ENCODE measurements at regions not wholly inside any gene's neighbourhood (a gene's known extent, or its start where the extent isn't known, plus 50 kb on each side); places are given as distances from the start of the nearest gene placed in this dataset.

DNA sequence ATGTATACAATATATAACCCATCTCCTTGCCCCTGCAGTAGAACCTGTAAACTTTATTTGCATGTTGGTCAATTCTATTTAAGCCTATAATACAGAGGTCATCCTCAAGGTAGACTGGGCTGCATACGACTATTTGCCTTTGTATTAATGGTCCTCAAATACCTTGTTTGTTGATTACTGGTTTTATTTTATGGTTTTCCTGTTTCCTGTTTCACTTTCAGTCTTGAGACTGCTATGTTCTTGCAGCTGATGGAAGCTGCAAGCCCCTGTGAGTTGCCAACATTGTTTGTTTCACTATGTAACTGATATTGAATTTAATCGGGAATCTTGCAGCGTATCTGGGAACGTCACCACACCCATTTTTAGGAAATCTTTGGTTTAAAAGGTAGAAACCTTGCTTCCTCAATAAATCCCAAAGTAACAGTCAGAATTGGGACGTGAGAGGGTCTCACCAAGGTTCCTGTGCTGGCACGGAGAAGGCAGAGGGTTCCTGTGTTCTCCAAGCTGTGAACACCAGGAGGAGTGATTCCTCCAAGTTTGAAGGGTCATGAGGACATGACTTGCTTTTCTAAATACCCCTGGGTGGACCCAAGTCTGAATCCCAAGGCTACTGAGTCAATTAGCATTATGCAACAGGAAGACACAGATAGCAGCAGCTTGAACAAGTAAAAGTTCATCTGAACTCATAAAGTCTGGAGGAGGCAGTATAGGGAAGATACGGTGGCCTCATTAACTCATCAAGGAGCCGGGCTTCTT is 110.6 kb upstream of the PNPLA4 start:
- DNase-seq (ENCODE audit: low read depth in 2 of 2): peak in 1 of 2 donors; percentile 25
- H3K4me1 ChIP-seq (ENCODE audit: control insufficient read depth, extremely low read depth, insufficient read depth, low read length): no peaks in the 10 kb centered on the region
- H2AFZ ChIP-seq (ENCODE audit: low read length): no peak overlapping the region
- no peaks in the 10 kb centered on the region for H3K9me3 ChIP-seq (ENCODE audit: control insufficient read depth, insufficient read depth, low read depth, low read length)
- TF ChIP-seq, protein P1, sequence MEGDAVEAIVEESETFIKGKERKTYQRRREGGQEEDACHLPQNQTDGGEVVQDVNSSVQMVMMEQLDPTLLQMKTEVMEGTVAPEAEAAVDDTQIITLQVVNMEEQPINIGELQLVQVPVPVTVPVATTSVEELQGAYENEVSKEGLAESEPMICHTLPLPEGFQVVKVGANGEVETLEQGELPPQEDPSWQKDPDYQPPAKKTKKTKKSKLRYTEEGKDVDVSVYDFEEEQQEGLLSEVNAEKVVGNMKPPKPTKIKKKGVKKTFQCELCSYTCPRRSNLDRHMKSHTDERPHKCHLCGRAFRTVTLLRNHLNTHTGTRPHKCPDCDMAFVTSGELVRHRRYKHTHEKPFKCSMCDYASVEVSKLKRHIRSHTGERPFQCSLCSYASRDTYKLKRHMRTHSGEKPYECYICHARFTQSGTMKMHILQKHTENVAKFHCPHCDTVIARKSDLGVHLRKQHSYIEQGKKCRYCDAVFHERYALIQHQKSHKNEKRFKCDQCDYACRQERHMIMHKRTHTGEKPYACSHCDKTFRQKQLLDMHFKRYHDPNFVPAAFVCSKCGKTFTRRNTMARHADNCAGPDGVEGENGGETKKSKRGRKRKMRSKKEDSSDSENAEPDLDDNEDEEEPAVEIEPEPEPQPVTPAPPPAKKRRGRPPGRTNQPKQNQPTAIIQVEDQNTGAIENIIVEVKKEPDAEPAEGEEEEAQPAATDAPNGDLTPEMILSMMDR (conservative IDR thresholded peaks at IDR 0.05 in 1 of 2, IDR thresholded peaks at IDR 0.05 in 1 of 2; ENCODE audit: low read depth in 1 of 2, low read length in 2 of 2): no peak
- TF ChIP-seq EZH2 (IDR thresholded peaks at IDR 0.05; ENCODE audit: low read length, missing control alignments): no peak
- H3K4me2 ChIP-seq (ENCODE audit: extremely low read depth, insufficient read depth, low read length): no peak overlapping the region
- no peaks in the 10 kb centered on the region for H3K79me2 ChIP-seq (ENCODE audit: control insufficient read depth, insufficient read depth, low read length)
- H3K36me3 ChIP-seq (ENCODE audit: control insufficient read depth, insufficient read depth, low read length): no peaks in the 10 kb centered on the region
- H3K27ac ChIP-seq (ENCODE audit: insufficient read depth, low read length): no peak overlapping the region
- H3K9ac ChIP-seq (ENCODE audit: insufficient read depth, low read length): no peak overlapping the region
- H4K20me1 ChIP-seq (ENCODE audit: control insufficient read depth, extremely low read depth, insufficient read depth, low read length): no peaks in the 10 kb centered on the region
- H3K4me3 ChIP-seq (replicated peaks in 1 of 4; ENCODE audit: control extremely low read depth in 1 of 4, insufficient read depth in 1 of 4, low read depth in 3 of 4, low read length in 4 of 4): no peak overlapping the region
- no peaks in the 10 kb centered on the region for H3K27me3 ChIP-seq (ENCODE audit: control insufficient read depth, insufficient read depth, low read length)

DNA sequence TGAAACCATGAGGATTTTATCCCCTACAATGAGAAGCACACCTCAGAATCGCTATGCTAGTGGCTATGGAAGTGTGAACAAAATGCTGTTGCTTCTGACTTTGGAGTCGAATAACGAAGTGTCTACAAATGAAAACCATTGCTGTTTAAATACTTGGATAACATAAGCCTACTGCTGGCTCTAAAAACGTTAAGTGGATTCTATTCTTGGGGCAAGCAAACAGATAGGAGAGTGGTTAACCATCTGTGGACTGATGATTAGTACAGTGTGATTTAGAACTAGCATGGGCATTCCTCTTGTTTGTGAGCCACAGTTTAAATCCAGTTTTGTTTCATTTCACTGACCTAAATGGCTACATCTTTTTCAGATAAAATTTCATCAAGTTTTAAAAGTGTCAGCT is 109.7 kb upstream of the PNPLA4 start:
- no peak overlapping the region for H3K4me3 ChIP-seq (replicated peaks in 1 of 4; ENCODE audit: control extremely low read depth in 1 of 4, insufficient read depth in 1 of 4, low read depth in 3 of 4, low read length in 4 of 4)
- H4K20me1 ChIP-seq (ENCODE audit: control insufficient read depth, extremely low read depth, insufficient read depth, low read length): no peaks in the 10 kb centered on the region
- TF ChIP-seq EZH2 (IDR thresholded peaks at IDR 0.05; ENCODE audit: low read length, missing control alignments): no peak
- TF ChIP-seq, protein P1 (conservative IDR thresholded peaks at IDR 0.05 in 1 of 2, IDR thresholded peaks at IDR 0.05 in 1 of 2; ENCODE audit: low read depth in 1 of 2, low read length in 2 of 2): no peak
- no peaks in the 10 kb centered on the region for H3K9me3 ChIP-seq (ENCODE audit: control insufficient read depth, insufficient read depth, low read depth, low read length)
- H3K9ac ChIP-seq (ENCODE audit: insufficient read depth, low read length): no peak overlapping the region
- H3K27ac ChIP-seq (ENCODE audit: insufficient read depth, low read length): no peak overlapping the region
- H2AFZ ChIP-seq (ENCODE audit: low read length): no peak overlapping the region
- no peak for DNase-seq (ENCODE audit: low read depth in 2 of 2)
- H3K79me2 ChIP-seq (ENCODE audit: control insufficient read depth, insufficient read depth, low read length): no peaks in the 10 kb centered on the region
- H3K4me1 ChIP-seq (ENCODE audit: control insufficient read depth, extremely low read depth, insufficient read depth, low read length): no peaks in the 10 kb centered on the region
- no peaks in the 10 kb centered on the region for H3K27me3 ChIP-seq (ENCODE audit: control insufficient read depth, insufficient read depth, low read length)
- no peak overlapping the region for H3K4me2 ChIP-seq (ENCODE audit: extremely low read depth, insufficient read depth, low read length)
- no peaks in the 10 kb centered on the region for H3K36me3 ChIP-seq (ENCODE audit: control insufficient read depth, insufficient read depth, low read length)

DNA sequence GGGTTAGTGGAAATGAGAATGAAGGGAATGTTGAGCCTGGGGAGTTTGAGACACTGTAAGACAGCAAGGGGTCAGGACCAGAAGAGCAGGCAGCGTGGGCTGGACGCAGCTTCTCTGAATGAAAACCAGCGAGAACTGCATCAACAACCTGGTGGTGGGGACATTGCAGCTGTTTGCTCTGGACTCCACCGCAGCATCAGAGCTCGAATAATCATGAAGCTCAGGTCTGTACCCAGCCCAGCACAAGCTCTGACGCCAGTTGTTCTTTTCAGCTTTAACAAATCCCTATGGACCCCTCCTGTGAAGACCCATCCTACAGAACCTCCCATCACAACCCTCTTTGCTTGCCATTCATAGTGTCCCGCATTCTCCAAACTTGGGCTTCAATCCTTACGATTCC is 106.8 kb upstream of the PNPLA4 start:
- Histone ChIP-seq H4K20me1 (ENCODE audit: control insufficient read depth, extremely low read depth, insufficient read depth, low read length) (no peaks in the 10 kb centered on the region), H3K4me2 (ENCODE audit: extremely low read depth, insufficient read depth, low read length) (no peak overlapping the region), H3K27ac (ENCODE audit: insufficient read depth, low read length) (no peak overlapping the region), H3K4me3 (replicated peaks in 1 of 4; ENCODE audit: control extremely low read depth in 1 of 4, insufficient read depth in 1 of 4, low read depth in 3 of 4, low read length in 4 of 4) (no peak overlapping the region), H3K9me3 (ENCODE audit: control insufficient read depth, insufficient read depth, low read depth, low read length) (no peaks in the 10 kb centered on the region), H2AFZ (ENCODE audit: low read length) (no peak overlapping the region), H3K79me2 (ENCODE audit: control insufficient read depth, insufficient read depth, low read length) (no peaks in the 10 kb centered on the region), H3K27me3 (ENCODE audit: control insufficient read depth, insufficient read depth, low read length) (no peaks in the 10 kb centered on the region), H3K4me1 (ENCODE audit: control insufficient read depth, extremely low read depth, insufficient read depth, low read length) (no peaks in the 10 kb centered on the region), H3K9ac (ENCODE audit: insufficient read depth, low read length) (no peak overlapping the region), H3K36me3 (ENCODE audit: control insufficient read depth, insufficient read depth, low read length) (no peaks in the 10 kb centered on the region)
- TF ChIP-seq, protein P1 (conservative IDR thresholded peaks at IDR 0.05 in 1 of 2, IDR thresholded peaks at IDR 0.05 in 1 of 2; ENCODE audit: low read depth in 1 of 2, low read length in 2 of 2): no peak
- no peak for TF ChIP-seq EZH2 (IDR thresholded peaks at IDR 0.05; ENCODE audit: low read length, missing control alignments)
- DNase-seq (ENCODE audit: low read depth in 2 of 2): no peak
